Vagina (tissue), 2 donors: ENCODE measurements at regions not wholly inside any gene's neighbourhood (a gene's known extent, or its start where the extent isn't known, plus 50 kb on each side); places are given as distances from the start of the nearest gene placed in this dataset.
"Not testable (repeated sequence)": the region's sequence is repeated elsewhere in the genome, so short reads cannot be mapped to it uniquely, and the experiment has no call there.

Source experiments
- DNase-seq, 2 donors: peaks; one replicate each; pipeline ENCODE4 v3.0.0-alpha.2; 2017; ENCODE audit errors: extremely low spot score in 2 of 2
- H3K27ac ChIP-seq: fragments of 200-600 bp; sonication (generic); one replicate; pipeline ENCODE4 v1.5.1; 2019
- H3K27me3 ChIP-seq: fragments of 200-600 bp; sonication (generic); one replicate; pipeline ENCODE4 v1.5.1; 2019
- H3K36me3 ChIP-seq, 2 donors: fragments of 200-600 bp; sonication (generic); one replicate each; pipeline ENCODE4 v1.5.1; 2017 to 2019
- H3K4me1 ChIP-seq: fragments of 200-600 bp; sonication (generic); one replicate; pipeline ENCODE4 v1.5.1; 2019
- H3K4me3 ChIP-seq, 2 donors: fragments of 200-600 bp; sonication (generic); 1 replicate in 1 of 2; 2 replicates in 1 of 2; pipeline ENCODE4 v1.5.1; 2016 to 2019
- H3K9me3 ChIP-seq: fragments of 200-600 bp; sonication (generic); one replicate; pipeline ENCODE4 v1.5.1; 2019
- POLR2A ChIP-seq, 2 donors: fragments of 450-650 bp; IDR thresholded peaks; one replicate each; pipeline ENCODE4 v1.6.1; 2017; ENCODE audit warnings: antibody characterized with exemption in 2 of 2, mild to moderate bottlenecking in 2 of 2, moderate library complexity in 2 of 2
- POLR2AphosphoS5 ChIP-seq, 2 donors: sonication (generic); formaldehyde crosslinking; IDR thresholded peaks; one replicate each; pipeline ENCODE4 v1.9.0; 2017; ENCODE audit warnings: antibody characterized with exemption in 2 of 2, mild to moderate bottlenecking in 2 of 2, low read depth in 1 of 2; ENCODE audit not compliant: insufficient read depth in 1 of 2
- intact Hi-C: fragments of 100-400 bp; cut with DNase I; formaldehyde crosslinking; loops from one replicate; pipeline ENCODE4 v1.15.1; 2023
- TF ChIP-seq, protein P1 (sequence below), 3 experiments: fragments of 450-650 bp in 2 of 3; fragments of 200-600 bp in 1 of 3; sonication (generic) in 1 of 3; IDR thresholded peaks; one replicate each; pipeline ENCODE4 v1.5.1; 2017 to 2019; ENCODE audit warnings: antibody characterized with exemption in 3 of 3, mild to moderate bottlenecking in 2 of 3, moderate library complexity in 2 of 3

DNA sequence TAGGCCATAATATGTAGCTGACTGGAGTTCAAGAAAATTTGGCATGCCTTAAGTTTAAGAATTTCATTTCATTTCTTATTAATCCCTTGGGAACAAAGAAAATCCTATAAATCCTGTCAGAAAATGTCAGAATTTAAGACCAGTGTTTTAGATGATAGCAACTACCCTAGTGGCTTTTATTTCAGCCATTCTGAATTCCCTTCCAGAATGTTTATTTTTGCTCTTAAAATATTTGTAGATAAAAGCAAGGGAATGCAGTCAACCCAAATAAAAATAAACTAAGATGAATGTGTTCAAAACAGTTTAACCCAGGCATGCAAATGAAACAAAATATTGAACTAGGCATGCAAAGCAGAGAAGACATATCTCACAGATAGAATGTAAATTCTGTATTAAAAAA lies 356.9 kb upstream of the LRRC4C start:
- no peak overlapping the region for H3K4me3 ChIP-seq
- intact Hi-C loops: no loop called here
- H3K27ac ChIP-seq: no peak overlapping the region
- no peak for DNase-seq
- no peaks in the 10 kb centered on the region for H3K27me3 ChIP-seq
- TF ChIP-seq POLR2A (IDR thresholded peaks at IDR 0.05) (no peak), POLR2AphosphoS5 (IDR thresholded peaks at IDR 0.05; ENCODE audit: insufficient read depth in 1 of 2, low read depth in 1 of 2) (no peak)
- TF ChIP-seq, protein P1, sequence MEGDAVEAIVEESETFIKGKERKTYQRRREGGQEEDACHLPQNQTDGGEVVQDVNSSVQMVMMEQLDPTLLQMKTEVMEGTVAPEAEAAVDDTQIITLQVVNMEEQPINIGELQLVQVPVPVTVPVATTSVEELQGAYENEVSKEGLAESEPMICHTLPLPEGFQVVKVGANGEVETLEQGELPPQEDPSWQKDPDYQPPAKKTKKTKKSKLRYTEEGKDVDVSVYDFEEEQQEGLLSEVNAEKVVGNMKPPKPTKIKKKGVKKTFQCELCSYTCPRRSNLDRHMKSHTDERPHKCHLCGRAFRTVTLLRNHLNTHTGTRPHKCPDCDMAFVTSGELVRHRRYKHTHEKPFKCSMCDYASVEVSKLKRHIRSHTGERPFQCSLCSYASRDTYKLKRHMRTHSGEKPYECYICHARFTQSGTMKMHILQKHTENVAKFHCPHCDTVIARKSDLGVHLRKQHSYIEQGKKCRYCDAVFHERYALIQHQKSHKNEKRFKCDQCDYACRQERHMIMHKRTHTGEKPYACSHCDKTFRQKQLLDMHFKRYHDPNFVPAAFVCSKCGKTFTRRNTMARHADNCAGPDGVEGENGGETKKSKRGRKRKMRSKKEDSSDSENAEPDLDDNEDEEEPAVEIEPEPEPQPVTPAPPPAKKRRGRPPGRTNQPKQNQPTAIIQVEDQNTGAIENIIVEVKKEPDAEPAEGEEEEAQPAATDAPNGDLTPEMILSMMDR (IDR thresholded peaks at IDR 0.05): no peak
- H3K4me1 ChIP-seq: no peaks in the 10 kb centered on the region
- no peaks in the 10 kb centered on the region for H3K9me3 ChIP-seq
- no peaks in the 10 kb centered on the region for H3K36me3 ChIP-seq

GRCh38 chr11:41824287-41824686 lies 364.8 kb upstream of the LRRC4C start:
- H3K9me3 ChIP-seq, H3K27ac ChIP-seq, H3K36me3 ChIP-seq, H3K4me3 ChIP-seq, intact Hi-C loops, H3K4me1 ChIP-seq, DNase-seq, H3K27me3 ChIP-seq: not testable (repeated sequence)

DNA sequence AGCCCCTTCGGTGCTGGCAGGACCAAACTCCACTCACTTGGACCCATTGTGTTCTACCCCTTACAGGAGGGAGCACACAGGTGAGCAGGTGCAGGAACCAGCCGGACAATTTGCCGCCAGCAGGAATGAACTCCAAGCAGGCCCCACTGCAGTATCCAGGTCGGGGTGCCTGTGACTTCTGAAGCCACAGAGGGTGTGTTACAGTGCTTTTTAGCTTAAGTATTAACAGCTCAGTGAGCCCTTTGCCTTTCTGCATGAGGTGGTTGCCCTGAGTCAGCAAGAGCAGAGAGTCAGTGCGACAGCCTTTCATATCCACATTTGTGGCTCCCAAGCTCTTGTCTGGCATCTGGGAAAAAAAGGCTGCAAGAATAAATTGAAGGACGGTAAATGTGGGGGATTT lies 366.6 kb upstream of the LRRC4C start:
- intact Hi-C loops: no loop called here
- Histone ChIP-seq H3K4me1 (no peaks in the 10 kb centered on the region), H3K4me3 (no peak overlapping the region), H3K27ac (no peak overlapping the region), H3K9me3 (no peaks in the 10 kb centered on the region), H3K36me3 (no peaks in the 10 kb centered on the region), H3K27me3 (no peaks in the 10 kb centered on the region)
- TF ChIP-seq POLR2A (IDR thresholded peaks at IDR 0.05) (no peak), POLR2AphosphoS5 (IDR thresholded peaks at IDR 0.05; ENCODE audit: insufficient read depth in 1 of 2, low read depth in 1 of 2) (no peak)
- no peak for DNase-seq

- Histone ChIP-seq H3K9me3 (no peaks in the 10 kb centered on the region), H3K27ac (no peak overlapping the region), H3K36me3 (no peaks in the 10 kb centered on the region), H3K4me3 (no peak overlapping the region), H3K27me3 (no peaks in the 10 kb centered on the region), H3K4me1 (no peaks in the 10 kb centered on the region)
- intact Hi-C loops: no loop called here
- no peak for TF ChIP-seq POLR2A (IDR thresholded peaks at IDR 0.05)
- TF ChIP-seq POLR2AphosphoS5 (IDR thresholded peaks at IDR 0.05; ENCODE audit: insufficient read depth in 1 of 2, low read depth in 1 of 2): no peak
- TF ChIP-seq, protein P1 (IDR thresholded peaks at IDR 0.05): no peak
- DNase-seq: no peak
These were observed 377.0 kb upstream of the LRRC4C start for GRCh38 chr11:41836431-41836830.

- no peak overlapping the region for H3K4me3 ChIP-seq
- DNase-seq: no peak
- H3K36me3 ChIP-seq: no peaks in the 10 kb centered on the region
- intact Hi-C loops: no loop called here
- TF ChIP-seq, protein P1 (IDR thresholded peaks at IDR 0.05): no peak
- TF ChIP-seq POLR2AphosphoS5 (IDR thresholded peaks at IDR 0.05; ENCODE audit: insufficient read depth in 1 of 2, low read depth in 1 of 2) (no peak), POLR2A (IDR thresholded peaks at IDR 0.05) (no peak)
- no peaks in the 10 kb centered on the region for H3K9me3 ChIP-seq
- H3K27me3 ChIP-seq: no peaks in the 10 kb centered on the region
- H3K27ac ChIP-seq: no peak overlapping the region
- H3K4me1 ChIP-seq: no peaks in the 10 kb centered on the region
These were observed 383.2 kb upstream of the LRRC4C start for GRCh38 chr11:41842673-41843072.

- TF ChIP-seq, protein P1 (IDR thresholded peaks at IDR 0.05): no peak
- no peak for TF ChIP-seq POLR2AphosphoS5 (IDR thresholded peaks at IDR 0.05; ENCODE audit: insufficient read depth in 1 of 2, low read depth in 1 of 2)
- no peak for TF ChIP-seq POLR2A (IDR thresholded peaks at IDR 0.05)
- H3K27ac ChIP-seq: no peak overlapping the region
- H3K9me3 ChIP-seq: no peaks in the 10 kb centered on the region
- H3K36me3 ChIP-seq: no peaks in the 10 kb centered on the region
- H3K4me3 ChIP-seq: no peak overlapping the region
- intact Hi-C loops: no loop called here
- H3K4me1 ChIP-seq: no peaks in the 10 kb centered on the region
- DNase-seq: no peak
- H3K27me3 ChIP-seq: no peaks in the 10 kb centered on the region
These were observed 385.6 kb upstream of the LRRC4C start for GRCh38 chr11:41845066-41845465.
